ENCODE measurements at regions not wholly inside any gene's neighbourhood (a gene's known extent, or its start where the extent isn't known, plus 50 kb on each side); places are given as distances from the start of the nearest gene placed in this dataset.
"Not testable (repeated sequence)": the region's sequence is repeated elsewhere in the genome, so short reads cannot be mapped to it uniquely, and the experiment has no call there.

DNA sequence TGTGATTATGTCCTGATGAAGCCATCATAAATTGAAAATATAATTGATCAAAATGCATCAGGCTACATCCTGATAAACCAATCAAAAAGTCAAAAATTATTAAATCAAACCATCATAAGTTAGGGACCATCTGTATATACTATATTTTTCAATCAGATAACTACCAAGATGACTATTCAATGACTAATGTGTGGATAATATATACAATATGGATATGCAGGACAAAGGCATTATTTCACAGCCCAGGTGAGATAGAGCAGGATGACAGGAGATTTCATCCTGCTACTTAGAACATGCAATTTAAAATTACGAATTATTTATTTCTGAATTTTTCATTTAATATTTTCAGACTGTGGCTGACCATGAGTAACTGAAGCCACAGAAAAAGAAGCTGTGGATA lies 137.3 kb upstream of the GNAI1 start:
- Mint-ChIP-seq H3K4me3 (no peak overlapping the region), H3K4me1 (ENCODE audit: low read depth) (no peaks in the 10 kb centered on the region), H3K27ac (no peak overlapping the region), H3K27me3 (no peaks in the 10 kb centered on the region), H3K9me3 (no peaks in the 10 kb centered on the region), H3K36me3 (ENCODE audit: low read depth) (no peaks in the 10 kb centered on the region)
- no peaks in the 10 kb centered on the region for H3K4me1 ChIP-seq (ENCODE audit: insufficient read depth, low read length)
- no peak overlapping the region for H3K27ac ChIP-seq (ENCODE audit: low read depth in 1 of 2, low read length in 2 of 2)
- CTCF ChIA-PET: no interaction called here
- H3K36me3 ChIP-seq (ENCODE audit: insufficient read depth, low read length): no peaks in the 10 kb centered on the region
- intact Hi-C loops (cut with DNase I, micrococcal nuclease): no loop called here
- DNase-seq (no peak), ATAC-seq (ENCODE audit: poor library complexity) (no peak)
- H3K27me3 ChIP-seq (ENCODE audit: control insufficient read depth in 1 of 2, insufficient read depth in 2 of 2, low read length in 2 of 2): no peaks in the 10 kb centered on the region
- TF ChIP-seq CTCF (IDR thresholded peaks at IDR 0.05): no peak
- peaks cover 0 to 3% of the 10 kb centered on the region in 2 experiments for H3K9me3 ChIP-seq (ENCODE audit: control insufficient read depth in 1 of 2, insufficient read depth in 1 of 2, low read length in 2 of 2)
- POLR2A ChIA-PET: no interaction called here
- no peak overlapping the region for H3K4me3 ChIP-seq (ENCODE audit: low read length)

GRCh38 chr7:79995741-79996140 lies 138.9 kb upstream of the GNAI1 start:
- H3K9me3 Mint-ChIP-seq; H3K36me3 Mint-ChIP-seq (ENCODE audit: low read depth); intact Hi-C loops (cut with DNase I, micrococcal nuclease): not testable (repeated sequence)

DNA sequence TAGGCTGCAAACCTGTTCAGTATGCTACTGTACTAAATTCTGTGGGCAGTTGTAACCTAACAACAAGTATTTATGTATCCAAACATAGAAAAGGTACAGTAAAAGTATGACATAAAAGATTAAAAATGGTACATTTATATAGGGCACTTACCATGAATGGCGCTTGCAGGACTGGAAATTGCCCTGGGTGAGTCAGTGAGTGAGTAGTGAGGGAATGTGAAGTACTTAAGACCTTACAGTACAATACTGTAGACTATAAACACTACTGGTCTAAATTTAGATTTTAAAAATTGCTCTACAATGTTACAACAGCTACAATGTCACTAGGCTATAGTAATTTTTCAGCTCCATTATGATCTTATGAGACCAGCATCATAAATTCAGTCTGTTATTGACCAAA lies 146.0 kb upstream of the GNAI1 start:
- Histone ChIP-seq H3K27me3 (ENCODE audit: control insufficient read depth in 1 of 2, insufficient read depth in 2 of 2, low read length in 2 of 2) (no peaks in the 10 kb centered on the region), H3K27ac (ENCODE audit: low read depth in 1 of 2, low read length in 2 of 2) (no peak overlapping the region), H3K4me1 (ENCODE audit: insufficient read depth, low read length) (no peaks in the 10 kb centered on the region), H3K36me3 (ENCODE audit: insufficient read depth, low read length) (no peaks in the 10 kb centered on the region), H3K4me3 (ENCODE audit: low read length) (no peak overlapping the region), H3K9me3 (ENCODE audit: control insufficient read depth in 1 of 2, insufficient read depth in 1 of 2, low read length in 2 of 2) (peaks cover 0 to 4% of the 10 kb centered on the region in 2 experiments)
- ATAC-seq (ENCODE audit: poor library complexity) (no peak), DNase-seq (no peak)
- intact Hi-C loops (cut with DNase I, micrococcal nuclease): no loop called here
- Mint-ChIP-seq H3K27me3 (no peaks in the 10 kb centered on the region), H3K9me3 (no peaks in the 10 kb centered on the region), H3K4me3 (no peak overlapping the region), H3K4me1 (ENCODE audit: low read depth) (no peaks in the 10 kb centered on the region), H3K36me3 (ENCODE audit: low read depth) (no peaks in the 10 kb centered on the region), H3K27ac (no peak overlapping the region)
- POLR2A ChIA-PET: no interaction called here
- TF ChIP-seq CTCF (IDR thresholded peaks at IDR 0.05): no peak
- CTCF ChIA-PET: no interaction called here

More at GRCh38 chr7:79995741-79996140, 138.9 kb upstream of the GNAI1 start:
- ATAC-seq (ENCODE audit: poor library complexity); H3K27ac Mint-ChIP-seq; H3K4me3 ChIP-seq (ENCODE audit: low read length); H3K27me3 ChIP-seq (ENCODE audit: control insufficient read depth in 1 of 2, insufficient read depth in 2 of 2, low read length in 2 of 2); POLR2A ChIA-PET; H3K4me1 ChIP-seq (ENCODE audit: insufficient read depth, low read length); H3K27ac ChIP-seq (ENCODE audit: low read depth in 1 of 2, low read length in 2 of 2); H3K4me1 Mint-ChIP-seq (ENCODE audit: low read depth); CTCF ChIA-PET; H3K4me3 Mint-ChIP-seq; DNase-seq; H3K9me3 ChIP-seq (ENCODE audit: control insufficient read depth in 1 of 2, insufficient read depth in 1 of 2, low read length in 2 of 2); H3K36me3 ChIP-seq (ENCODE audit: insufficient read depth, low read length); H3K27me3 Mint-ChIP-seq: not testable (repeated sequence)

DNA sequence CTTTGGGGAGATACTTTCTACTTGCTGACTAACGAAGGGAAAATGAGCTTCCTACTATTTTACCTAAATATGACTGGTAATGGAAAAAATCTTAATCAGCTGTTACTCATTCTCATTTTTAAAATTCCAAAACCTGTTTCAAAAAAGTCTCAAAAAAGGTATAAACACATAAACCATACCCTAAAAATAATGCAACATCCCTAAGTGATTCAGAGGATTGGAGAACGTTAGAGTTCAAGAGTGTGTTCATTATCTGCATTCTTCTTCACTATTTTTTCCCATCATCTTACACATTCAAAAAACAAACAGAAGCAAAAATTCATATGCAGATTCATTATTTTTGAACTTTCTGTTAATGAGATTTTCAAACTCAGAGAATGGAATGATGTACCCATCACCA lies 150.4 kb upstream of the GNAI1 start:
- CTCF ChIA-PET: no interaction called here
- H3K36me3 ChIP-seq (ENCODE audit: insufficient read depth, low read length): no peaks in the 10 kb centered on the region
- Mint-ChIP-seq H3K4me1 (ENCODE audit: low read depth) (no peaks in the 10 kb centered on the region), H3K27me3 (no peaks in the 10 kb centered on the region), H3K4me3 (no peak overlapping the region), H3K36me3 (ENCODE audit: low read depth) (no peaks in the 10 kb centered on the region), H3K27ac (no peak overlapping the region), H3K9me3 (no peaks in the 10 kb centered on the region)
- ATAC-seq (ENCODE audit: poor library complexity) (no peak), DNase-seq (no peak)
- H3K27me3 ChIP-seq (ENCODE audit: control insufficient read depth in 1 of 2, insufficient read depth in 2 of 2, low read length in 2 of 2): no peaks in the 10 kb centered on the region
- no peak overlapping the region for H3K27ac ChIP-seq (ENCODE audit: low read depth in 1 of 2, low read length in 2 of 2)
- no peak for TF ChIP-seq CTCF (IDR thresholded peaks at IDR 0.05)
- no peaks in the 10 kb centered on the region for H3K4me1 ChIP-seq (ENCODE audit: insufficient read depth, low read length)
- no peaks in the 10 kb centered on the region for H3K9me3 ChIP-seq (ENCODE audit: control insufficient read depth in 1 of 2, insufficient read depth in 1 of 2, low read length in 2 of 2)
- no peak overlapping the region for H3K4me3 ChIP-seq (ENCODE audit: low read length)
- intact Hi-C loops (cut with DNase I, micrococcal nuclease): no loop called here
- POLR2A ChIA-PET: interaction anchor here (0.6 kb wide), 1 partner anchor 34 kb away, joined by 3 read pairs; no protein-coding TSS in a partner anchor

Measured in CD4-positive, alpha-beta T cell (primary cell).